HG03196 (cell line): ENCODE measurements at regions not wholly inside any gene's neighbourhood (a gene's known extent, or its start where the extent isn't known, plus 50 kb on each side); places are given as distances from the start of the nearest gene placed in this dataset.
"Not testable (repeated sequence)": the region's sequence is repeated elsewhere in the genome, so short reads cannot be mapped to it uniquely, and the experiment has no call there.

ENCODE experiments used
- ATAC-seq: cut with Tn5 transposase; IDR thresholded peaks from one replicate; pipeline ENCODE4 v1.9.1; 2021; ENCODE audit not compliant: unreplicated experiment

- ATAC-seq = no peak
Measured at GRCh38 chr15:93759629-93760028, 471.7 kb upstream of the MCTP2 start.

GRCh38 chr15:93758824-93759223 lies 472.5 kb upstream of the MCTP2 start:
- ATAC-seq = no peak

GRCh38 chr15:93748710-93749109 lies 482.7 kb upstream of the MCTP2 start:
- no peak for ATAC-seq

- not testable (repeated sequence) for ATAC-seq
Measured at GRCh38 chr15:93734976-93735375, 496.4 kb upstream of the MCTP2 start.

- ATAC-seq = no peak
Measured at GRCh38 chr15:93730724-93731123, 500.6 kb upstream of the MCTP2 start.

- ATAC-seq = no peak
Measured at GRCh38 chr15:93722165-93722564, 509.2 kb upstream of the MCTP2 start.

GRCh38 chr15:93720607-93721006 lies 510.8 kb upstream of the MCTP2 start:
- ATAC-seq = no peak

- ATAC-seq = no peak
Measured at GRCh38 chr15:93719921-93720351, 511.4 kb upstream of the MCTP2 start.

GRCh38 chr15:93716615-93717231 lies 514.6 kb upstream of the MCTP2 start:
- no peak for ATAC-seq

GRCh38 chr15:93709708-93710107 lies 521.7 kb upstream of the MCTP2 start:
- no peak for ATAC-seq

GRCh38 chr15:93708724-93709445 lies 522.5 kb upstream of the MCTP2 start:
- ATAC-seq = no peak

GRCh38 chr15:93707751-93708150 lies 523.6 kb upstream of the MCTP2 start:
- ATAC-seq = no peak

- ATAC-seq = no peak
Measured at GRCh38 chr15:93706495-93707292, 524.7 kb upstream of the MCTP2 start.

- no peak for ATAC-seq
Measured at GRCh38 chr15:93705753-93706455, 525.5 kb upstream of the MCTP2 start.

- ATAC-seq = no peak
Measured at GRCh38 chr15:93703092-93703739, 528.1 kb upstream of the MCTP2 start.

GRCh38 chr15:93700051-93700450 lies 531.3 kb upstream of the MCTP2 start:
- no peak for ATAC-seq

GRCh38 chr15:93694033-93694432 lies 537.3 kb upstream of the MCTP2 start:
- no peak for ATAC-seq

GRCh38 chr15:93683651-93684050 lies 547.7 kb upstream of the MCTP2 start:
- no peak for ATAC-seq

GRCh38 chr15:93671387-93671943 lies 559.9 kb upstream of the MCTP2 start:
- no peak for ATAC-seq

GRCh38 chr15:93670931-93671330 lies 560.4 kb upstream of the MCTP2 start:
- ATAC-seq = no peak
